Keratinocyte (primary cell): ENCODE measurements at regions not wholly inside any gene's neighbourhood (a gene's known extent, or its start where the extent isn't known, plus 50 kb on each side); places are given as distances from the start of the nearest gene placed in this dataset.
"Not testable (repeated sequence)": the region's sequence is repeated elsewhere in the genome, so short reads cannot be mapped to it uniquely, and the experiment has no call there.

ENCODE experiments used
- DNase-seq: peaks from one replicate; pipeline ENCODE4 v3.0.0-alpha.2; 2011; ENCODE audit warnings: low read depth, missing footprints, low spot score
- FAIRE-seq: peaks from 2 replicates; lab custom pipeline; 2011; peaks lifted over from hg19 to GRCh38; lab: Jason Lieb, UNC
- H2AFZ ChIP-seq: 2 replicates; pipeline ENCODE4 v1.6.0; 2012; ENCODE audit warnings: low read length, control low read depth, inconsistent platforms; ENCODE audit not compliant: control insufficient read depth
- H3K27ac ChIP-seq: 2 replicates; pipeline ENCODE4 v1.5.1; 2011; ENCODE audit warnings: low read length; ENCODE audit not compliant: control insufficient read depth, insufficient read depth
- H3K27me3 ChIP-seq: 3 replicates; pipeline ENCODE4 v1.6.0; 2011; ENCODE audit warnings: low read length; ENCODE audit not compliant: control insufficient read depth, insufficient read depth; ENCODE audit errors: extremely low read depth
- H3K36me3 ChIP-seq, 2 experiments: 2 replicates in 1 of 2; 3 replicates in 1 of 2; pipeline ENCODE4 v1.5.1; 2011; ENCODE audit warnings: low read length in 2 of 2, mild to moderate bottlenecking in 1 of 2; ENCODE audit not compliant: control insufficient read depth in 2 of 2, insufficient read depth in 2 of 2; ENCODE audit errors: extremely low read depth in 1 of 2
- H3K4me1 ChIP-seq: 3 replicates; pipeline ENCODE4 v1.5.1; 2011; ENCODE audit warnings: low read length; ENCODE audit not compliant: control insufficient read depth, insufficient read depth; ENCODE audit errors: extremely low read depth
- H3K4me2 ChIP-seq: 3 replicates; pipeline ENCODE4 v1.6.0; 2011; ENCODE audit warnings: low read depth, low read length; ENCODE audit not compliant: control insufficient read depth, insufficient read depth; ENCODE audit errors: extremely low read depth
- H3K4me3 ChIP-seq, 3 experiments: fragments of 200-600 bp in 1 of 3; sonication (generic) in 1 of 3; 2 replicates in 2 of 3; 3 replicates in 1 of 3; pipeline ENCODE4 v1.5.1; 2011 to 2016; ENCODE audit warnings: low read length in 3 of 3, mild to moderate bottlenecking in 3 of 3, control low read depth in 2 of 3, inconsistent platforms in 1 of 3, low read depth in 1 of 3, mixed read lengths in 1 of 3, mixed run types in 1 of 3, moderate library complexity in 1 of 3; ENCODE audit not compliant: control insufficient read depth in 2 of 3, insufficient read depth in 2 of 3; ENCODE audit errors: extremely low read depth in 1 of 3
- H3K79me2 ChIP-seq: 2 replicates; pipeline ENCODE4 v1.6.0; 2012; ENCODE audit warnings: low read length; ENCODE audit not compliant: control insufficient read depth, insufficient read depth
- H3K9ac ChIP-seq: 3 replicates; pipeline ENCODE4 v1.6.0; 2011; ENCODE audit warnings: low read length; ENCODE audit not compliant: control insufficient read depth, insufficient read depth; ENCODE audit errors: extremely low read depth
- H3K9me1 ChIP-seq: 3 replicates; pipeline ENCODE4 v1.6.0; 2011; ENCODE audit warnings: low read length; ENCODE audit not compliant: control insufficient read depth, insufficient read depth; ENCODE audit errors: extremely low read depth
- H3K9me3 ChIP-seq: 2 replicates; pipeline ENCODE4 v1.5.1; 2012; ENCODE audit warnings: low read depth, low read length; ENCODE audit not compliant: control insufficient read depth
- H4K20me1 ChIP-seq: 3 replicates; pipeline ENCODE4 v1.6.0; 2011; ENCODE audit warnings: low read length; ENCODE audit not compliant: control insufficient read depth, insufficient read depth; ENCODE audit errors: extremely low read depth
- CTCF ChIP-seq, 3 experiments: IDR thresholded peaks in 1 of 3; conservative IDR thresholded peaks in 1 of 3; optimal IDR thresholded peaks in 1 of 3; 2 replicates in 2 of 3; 3 replicates in 1 of 3; pipeline versions ENCODE3 to v1.5.1; 2011; ENCODE audit warnings: low read length in 3 of 3, mild to moderate bottlenecking in 3 of 3, moderate library complexity in 2 of 3, control low read depth in 1 of 3, inconsistent platforms in 1 of 3; ENCODE audit not compliant: insufficient read depth in 2 of 3; ENCODE audit errors: extremely low read depth in 1 of 3
- dilution Hi-C: fragments of 300-500 bp; cut with MboI; formaldehyde crosslinking; loops from one replicate; pipeline ENCODE4 v1.7.0; 2020; ENCODE audit warnings: low sequenced_read_pairs; ENCODE audit not compliant: extremely low pct_ligation_motif_present

- H3K4me2 ChIP-seq, H3K9me3 ChIP-seq, H3K9ac ChIP-seq, H2AFZ ChIP-seq, FAIRE-seq, dilution Hi-C loops, H3K27ac ChIP-seq, DNase-seq, H3K27me3 ChIP-seq, H3K79me2 ChIP-seq, H3K36me3 ChIP-seq, H4K20me1 ChIP-seq, H3K4me1 ChIP-seq, H3K4me3 ChIP-seq, H3K9me1 ChIP-seq: not testable (repeated sequence)
These were observed 1740.6 kb upstream of the DEFB115 start for GRCh38 chr20:29516847-29517246.

- H3K9me3 ChIP-seq, H3K27ac ChIP-seq, H3K4me1 ChIP-seq, H3K36me3 ChIP-seq, FAIRE-seq, H3K9ac ChIP-seq, H3K27me3 ChIP-seq, dilution Hi-C loops, H4K20me1 ChIP-seq, H2AFZ ChIP-seq, H3K4me2 ChIP-seq, H3K79me2 ChIP-seq, H3K4me3 ChIP-seq, DNase-seq, H3K9me1 ChIP-seq: not testable (repeated sequence)
- TF ChIP-seq CTCF (optimal IDR thresholded peaks at IDR 0.05 in 1 of 3, IDR thresholded peaks at IDR 0.05 in 1 of 3, conservative IDR thresholded peaks at IDR 0.05 in 1 of 3; ENCODE audit: extremely low read depth in 1 of 3, insufficient read depth in 2 of 3, low read length in 3 of 3) = peak in 2 of 3 experiments; percentile 9 to 19
These were observed 1737.7 kb upstream of the DEFB115 start for GRCh38 chr20:29519610-29520241.

- H3K27ac ChIP-seq, H3K36me3 ChIP-seq, H4K20me1 ChIP-seq, H3K4me2 ChIP-seq, DNase-seq, H3K79me2 ChIP-seq, H3K9ac ChIP-seq, H3K27me3 ChIP-seq, H3K9me1 ChIP-seq, H3K4me1 ChIP-seq, FAIRE-seq, H3K9me3 ChIP-seq, H3K4me3 ChIP-seq, H2AFZ ChIP-seq, dilution Hi-C loops: not testable (repeated sequence)
These were observed 1723.8 kb upstream of the DEFB115 start for GRCh38 chr20:29533566-29534177.

- H3K4me3 ChIP-seq, H3K79me2 ChIP-seq, H3K9ac ChIP-seq, H3K4me1 ChIP-seq, H4K20me1 ChIP-seq, H3K27ac ChIP-seq, H3K9me1 ChIP-seq, H2AFZ ChIP-seq, FAIRE-seq, H3K4me2 ChIP-seq, H3K9me3 ChIP-seq, H3K36me3 ChIP-seq, dilution Hi-C loops, DNase-seq, H3K27me3 ChIP-seq: not testable (repeated sequence)
These were observed 1690.4 kb upstream of the DEFB115 start for GRCh38 chr20:29566901-29567635.
